OCI-LY7 (cell line): ENCODE measurements at regions not wholly inside any gene's neighbourhood (a gene's known extent, or its start where the extent isn't known, plus 50 kb on each side); places are given as distances from the start of the nearest gene placed in this dataset.
A peak's percentile ranks its signal among the peaks of the same experiment; 100 is the strongest.
"Not testable (repeated sequence)": the region's sequence is repeated elsewhere in the genome, so short reads cannot be mapped to it uniquely, and the experiment has no call there.

ENCODE experiments used
- BruUV-seq: library from RNA; stranded (reverse); fragments of 400-500 nt; replicated peaks from 2 replicates; lab custom pipeline; 2021; lab: Mats Ljungman, UMichigan
- CTCF ChIA-PET: fragments of 300-600 bp; sonication (Branson Sonifier 250); formaldehyde crosslinking; loops from one replicate; lab custom pipeline; 2022; ENCODE audit warnings: antibody characterized with exemption; ENCODE audit not compliant: unreplicated experiment; lab: Charles Lee
- POLR2A ChIA-PET: fragments of 300-600 bp; sonication (Branson Sonifier 250); formaldehyde crosslinking; loops from one replicate; lab custom pipeline; 2022; ENCODE audit warnings: antibody characterized with exemption; lab: Charles Lee
- DNase-seq: peaks from one replicate; pipeline ENCODE4 v3.0.0-alpha.2; 2015; ENCODE audit warnings: low spot score
- H2AFZ ChIP-seq: fragments of 200-600 bp; sonication (generic), shearing (Covaris generic); 2 replicates; pipeline ENCODE4 v1.6.1; 2014; ENCODE audit warnings: mild to moderate bottlenecking, antibody characterized with exemption, low read length, moderate library complexity
- H3K27ac ChIP-seq: fragments of 200-600 bp; sonication (generic); 2 replicates; pipeline ENCODE4 v1.5.1; 2014; ENCODE audit warnings: mixed run types, low read depth, mild to moderate bottlenecking, moderate library complexity, low read length, inconsistent platforms; ENCODE audit not compliant: poor library complexity, severe bottlenecking
- H3K36me3 ChIP-seq: fragments of 200-600 bp; sonication (generic); 2 replicates; pipeline ENCODE4 v1.6.1; 2014; ENCODE audit warnings: mild to moderate bottlenecking, antibody characterized with exemption, low read length, moderate library complexity, mixed read lengths; ENCODE audit not compliant: insufficient read depth
- H3K4me1 ChIP-seq: fragments of 200-600 bp; sonication (generic); 2 replicates; pipeline ENCODE4 v1.5.1; 2014; ENCODE audit warnings: mild to moderate bottlenecking, low read length; ENCODE audit not compliant: insufficient read depth, poor library complexity, severe bottlenecking
- H3K4me2 ChIP-seq: fragments of 200-600 bp; sonication (generic); 2 replicates; pipeline ENCODE4 v1.6.1; 2014; ENCODE audit warnings: mild to moderate bottlenecking, low read length
- H3K4me3 ChIP-seq: fragments of 200-600 bp; sonication (generic); 2 replicates; pipeline ENCODE4 v1.5.1; 2014; ENCODE audit warnings: mild to moderate bottlenecking, low read depth, low read length; ENCODE audit not compliant: poor library complexity, severe bottlenecking
- H3K79me2 ChIP-seq: fragments of 200-600 bp; sonication (generic); 2 replicates; pipeline ENCODE4 v1.6.1; 2016; ENCODE audit warnings: low read depth, mild to moderate bottlenecking, low read length, moderate library complexity, mixed read lengths; ENCODE audit not compliant: insufficient read depth
- H3K9me2 ChIP-seq: fragments of 200-600 bp; sonication (generic); 2 replicates; pipeline ENCODE4 v1.6.1; 2016; ENCODE audit warnings: mild to moderate bottlenecking, low read length, mixed read lengths; ENCODE audit not compliant: insufficient read depth
- H3K9me3 ChIP-seq: fragments of 200-600 bp; sonication (generic); 2 replicates; pipeline ENCODE4 v1.6.1; 2014; ENCODE audit warnings: mild to moderate bottlenecking, mixed run types, low read length, mixed read lengths
- H4K20me1 ChIP-seq: fragments of 200-600 bp; sonication (generic); 2 replicates; pipeline ENCODE4 v1.6.1; 2014; ENCODE audit warnings: mild to moderate bottlenecking, antibody characterized with exemption, low read length, moderate library complexity, mixed read lengths; ENCODE audit not compliant: insufficient read depth
- CTCF ChIP-seq: fragments of 200-600 bp; sonication (generic); conservative IDR thresholded peaks from 2 replicates; pipeline ENCODE4 v1.5.1; 2014; ENCODE audit warnings: mild to moderate bottlenecking, antibody characterized with exemption, low read length, moderate library complexity, mixed read lengths
- EZH2phosphoT487 ChIP-seq: fragments of 200-600 bp; sonication (generic); IDR thresholded peaks from 2 replicates; pipeline ENCODE4 v1.6.1; 2018; ENCODE audit warnings: low read depth, borderline replicate concordance, mild to moderate bottlenecking, mixed run types, antibody characterized with exemption, low read length, moderate library complexity, mixed read lengths
- intact Hi-C: fragments of 100-400 bp; cut with micrococcal nuclease; formaldehyde crosslinking; loops from one replicate; pipeline ENCODE4 v1.10.0; 2022; ENCODE audit not compliant: unreplicated experiment

- H3K79me2 ChIP-seq, result no peaks in the 10 kb centered on the region
- CTCF ChIA-PET, result no interaction called here
- H3K4me2 ChIP-seq, result no peak overlapping the region
- DNase-seq, result no peak
- no peak overlapping the region for H3K4me3 ChIP-seq
- H3K4me1 ChIP-seq, result no peaks in the 10 kb centered on the region
- no peak overlapping the region for H3K27ac ChIP-seq
- POLR2A ChIA-PET, result no interaction called here
- H3K36me3 ChIP-seq, result no peaks in the 10 kb centered on the region
- H4K20me1 ChIP-seq, result no peaks in the 10 kb centered on the region
- no peaks in the 10 kb centered on the region for H3K9me2 ChIP-seq
- intact Hi-C loops, result no loop called here
- H2AFZ ChIP-seq, result no peak overlapping the region
- no peaks in the 10 kb centered on the region for H3K9me3 ChIP-seq
- TF ChIP-seq EZH2phosphoT487 (no peak), CTCF (no peak)
- BruUV-seq, result no TSS peak
Measured at GRCh38 chr19:37304884-37305255, 66.0 kb upstream of the ZNF527 start.

DNA sequence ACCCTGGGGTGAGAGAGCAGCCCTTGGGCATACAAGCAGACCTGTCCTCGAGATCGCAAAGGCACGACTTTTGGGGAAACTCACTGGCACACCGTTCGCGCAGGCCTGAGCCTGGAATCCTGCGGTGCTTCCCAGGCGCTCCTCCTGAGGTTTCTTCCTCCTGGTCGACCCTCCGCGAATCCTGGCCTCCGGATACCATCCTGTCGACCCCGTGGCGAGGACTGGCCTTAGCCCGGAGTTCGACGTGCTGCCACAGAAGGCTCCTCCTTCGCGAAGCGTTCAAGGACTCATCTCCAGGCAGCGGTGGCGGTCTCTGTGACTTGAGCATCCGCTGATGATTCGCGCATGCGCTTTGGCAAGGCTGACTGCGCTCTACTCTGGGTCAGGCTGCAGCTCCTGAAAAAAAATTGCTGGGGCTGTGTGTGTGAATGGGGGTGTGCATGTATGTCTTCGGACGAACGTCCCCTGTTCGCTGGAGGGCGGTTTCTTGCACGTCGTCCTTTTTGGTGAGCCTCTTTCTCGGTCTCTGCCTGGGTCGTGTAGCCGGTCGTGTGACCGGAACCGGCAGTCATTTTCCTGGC is 64.4 kb upstream of the ZNF527 start:
- intact Hi-C loops, result no loop called here
- no peaks in the 10 kb centered on the region for H4K20me1 ChIP-seq
- H3K4me1 ChIP-seq, result no peaks in the 10 kb centered on the region
- H3K79me2 ChIP-seq, result no peaks in the 10 kb centered on the region
- ChIA-PET POLR2A (no interaction called here), CTCF (no interaction called here)
- H3K36me3 ChIP-seq, result no peaks in the 10 kb centered on the region
- no peak overlapping the region for H3K4me3 ChIP-seq
- DNase-seq, result no peak
- no peak for TF ChIP-seq CTCF
- no peak for TF ChIP-seq EZH2phosphoT487
- H3K9me2 ChIP-seq, result no peaks in the 10 kb centered on the region
- no TSS peak for BruUV-seq
- H3K9me3 ChIP-seq, result no peaks in the 10 kb centered on the region
- H3K27ac ChIP-seq, result no peak overlapping the region
- no peak overlapping the region for H3K4me2 ChIP-seq
- no peak overlapping the region for H2AFZ ChIP-seq

DNA sequence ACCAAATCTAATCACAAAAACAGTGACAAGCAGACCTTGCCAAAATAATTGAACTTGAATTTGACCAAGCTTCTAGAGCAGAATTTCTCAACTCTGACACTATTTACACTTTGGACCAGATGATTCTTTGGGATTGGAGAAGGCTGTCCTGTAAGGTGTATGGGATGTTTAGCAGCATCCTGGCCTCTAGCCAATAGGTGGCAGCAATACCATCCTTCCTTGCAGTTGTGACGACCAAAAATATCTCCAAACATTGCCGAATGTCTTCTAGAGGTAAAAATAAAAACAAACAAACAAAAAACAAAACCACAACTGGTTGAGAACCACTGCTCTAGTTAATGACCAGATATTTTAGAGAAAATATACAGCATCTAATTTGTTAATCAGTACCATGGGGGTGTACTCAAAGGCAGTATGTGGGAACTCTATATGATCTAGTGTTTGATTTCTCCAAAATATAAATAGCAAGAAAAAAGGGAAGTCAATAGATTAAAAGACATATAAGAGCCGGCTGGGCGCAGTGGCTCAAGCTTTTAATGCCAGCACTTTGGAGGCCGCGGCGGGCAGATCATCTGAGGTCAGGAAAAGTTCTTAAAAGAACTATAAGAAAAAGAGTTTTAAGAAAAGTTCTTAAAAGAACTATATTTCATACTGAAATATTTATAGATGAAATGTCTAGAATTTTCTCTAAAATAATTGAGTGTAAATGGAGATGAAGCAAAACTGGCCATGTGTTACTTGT is 60.9 kb upstream of the ZNF527 start:
- Histone ChIP-seq H3K79me2 (no peaks in the 10 kb centered on the region), H3K9me2 (no peaks in the 10 kb centered on the region), H3K4me1 (no peaks in the 10 kb centered on the region), H3K36me3 (no peaks in the 10 kb centered on the region), H3K9me3 (no peaks in the 10 kb centered on the region), H3K4me3 (no peak overlapping the region), H2AFZ (no peak overlapping the region), H3K27ac (no peak overlapping the region), H4K20me1 (no peaks in the 10 kb centered on the region), H3K4me2 (no peak overlapping the region)
- TF ChIP-seq CTCF, result peak; percentile 81
- TF ChIP-seq EZH2phosphoT487, result no peak
- peak; percentile 42 for DNase-seq
- BruUV-seq, result no TSS peak
- intact Hi-C loops, result no loop called here
- ChIA-PET CTCF (no interaction called here), POLR2A (interaction anchor here (1.4 kb wide), 1 partner anchor 60 kb away, joined by 3 read pairs; no protein-coding TSS in a partner anchor)

- intact Hi-C loops, H3K9me3 ChIP-seq, CTCF ChIA-PET, H3K4me1 ChIP-seq, POLR2A ChIA-PET, H4K20me1 ChIP-seq, DNase-seq, H3K79me2 ChIP-seq, H3K4me2 ChIP-seq, BruUV-seq, H3K27ac ChIP-seq, H2AFZ ChIP-seq, H3K4me3 ChIP-seq, H3K36me3 ChIP-seq, H3K9me2 ChIP-seq: not testable (repeated sequence)
Measured at GRCh38 chr19:37312531-37313334, 58.2 kb upstream of the ZNF527 start.
